ENCODE measurements at regions not wholly inside any gene's neighbourhood (a gene's known extent, or its start where the extent isn't known, plus 50 kb on each side); places are given as distances from the start of the nearest gene placed in this dataset.
A peak's percentile ranks its signal among the peaks of the same experiment; 100 is the strongest.

DNA sequence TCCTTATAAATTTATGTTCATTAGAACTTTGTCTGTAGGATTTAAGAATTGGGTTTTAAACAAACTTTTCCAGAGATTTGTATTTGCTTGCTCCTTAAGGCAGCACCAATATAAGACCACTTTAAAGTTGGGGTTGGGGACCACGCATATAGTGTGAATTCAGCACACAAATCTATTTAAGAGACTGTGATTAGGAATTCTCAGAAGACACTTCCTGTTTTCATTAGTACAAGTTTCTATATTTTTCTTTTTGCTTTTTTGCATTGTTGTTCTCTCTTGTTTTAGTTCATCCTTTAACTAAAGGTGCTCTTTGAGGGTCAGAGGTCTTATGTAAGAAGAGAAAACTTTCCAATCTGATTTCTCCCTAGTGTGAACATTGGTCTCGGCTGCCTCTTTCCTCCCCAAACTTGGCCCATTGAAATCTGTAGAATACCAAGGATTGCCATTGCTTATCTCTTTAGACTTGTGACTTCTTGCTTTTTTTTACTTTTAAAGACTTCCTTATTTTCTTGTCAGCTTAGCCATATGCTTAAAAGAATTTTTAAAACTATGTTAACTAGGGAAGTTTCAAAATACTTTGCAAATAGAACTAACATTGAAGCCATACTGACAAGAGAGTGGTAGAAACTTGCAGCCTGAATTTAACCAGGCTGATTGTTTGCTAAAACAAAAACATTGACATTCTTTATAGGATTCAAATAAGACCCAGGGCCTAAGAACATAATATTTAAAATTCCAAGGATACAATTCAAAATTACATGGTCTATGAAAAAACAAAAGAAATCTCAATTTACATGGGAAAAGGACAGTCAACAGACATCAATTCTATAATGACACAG lies 264.1 kb upstream of the FN1 start:
- H3K4me3 ChIP-seq (replicated peaks in 1 of 2; ENCODE audit: low read depth in 2 of 2, low read length in 2 of 2), result no peak overlapping the region
- TF ChIP-seq, protein P1, sequence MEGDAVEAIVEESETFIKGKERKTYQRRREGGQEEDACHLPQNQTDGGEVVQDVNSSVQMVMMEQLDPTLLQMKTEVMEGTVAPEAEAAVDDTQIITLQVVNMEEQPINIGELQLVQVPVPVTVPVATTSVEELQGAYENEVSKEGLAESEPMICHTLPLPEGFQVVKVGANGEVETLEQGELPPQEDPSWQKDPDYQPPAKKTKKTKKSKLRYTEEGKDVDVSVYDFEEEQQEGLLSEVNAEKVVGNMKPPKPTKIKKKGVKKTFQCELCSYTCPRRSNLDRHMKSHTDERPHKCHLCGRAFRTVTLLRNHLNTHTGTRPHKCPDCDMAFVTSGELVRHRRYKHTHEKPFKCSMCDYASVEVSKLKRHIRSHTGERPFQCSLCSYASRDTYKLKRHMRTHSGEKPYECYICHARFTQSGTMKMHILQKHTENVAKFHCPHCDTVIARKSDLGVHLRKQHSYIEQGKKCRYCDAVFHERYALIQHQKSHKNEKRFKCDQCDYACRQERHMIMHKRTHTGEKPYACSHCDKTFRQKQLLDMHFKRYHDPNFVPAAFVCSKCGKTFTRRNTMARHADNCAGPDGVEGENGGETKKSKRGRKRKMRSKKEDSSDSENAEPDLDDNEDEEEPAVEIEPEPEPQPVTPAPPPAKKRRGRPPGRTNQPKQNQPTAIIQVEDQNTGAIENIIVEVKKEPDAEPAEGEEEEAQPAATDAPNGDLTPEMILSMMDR (IDR thresholded peaks at IDR 0.05; ENCODE audit: low read depth, low read length), result no peak
- no peak for DNase-seq (ENCODE audit: low read depth in 2 of 2)

DNA sequence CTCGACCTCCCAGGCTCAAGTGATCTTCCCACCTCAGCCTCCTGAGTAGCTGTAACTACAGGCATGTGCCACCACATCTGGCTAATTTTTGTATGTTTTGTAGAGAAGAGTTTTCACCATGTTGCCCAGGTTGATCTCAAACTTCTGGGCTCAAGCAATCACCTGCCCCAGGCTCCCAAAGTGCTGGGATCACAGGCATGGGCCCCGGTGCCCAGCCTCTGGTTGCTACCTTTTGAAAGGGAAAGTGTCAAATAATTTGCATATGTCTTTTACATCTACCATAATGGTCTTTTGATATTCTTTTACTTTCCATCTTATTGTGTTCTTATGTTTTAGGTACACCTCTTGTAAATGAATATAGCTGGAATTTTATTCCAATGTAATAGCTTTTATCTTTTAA lies 263.1 kb upstream of the FN1 start:
- no peak for DNase-seq (ENCODE audit: low read depth in 2 of 2)
- H3K4me3 ChIP-seq (replicated peaks in 1 of 2; ENCODE audit: low read depth in 2 of 2, low read length in 2 of 2), result no peak overlapping the region
- TF ChIP-seq, protein P1 (IDR thresholded peaks at IDR 0.05; ENCODE audit: low read depth, low read length), result no peak

DNA sequence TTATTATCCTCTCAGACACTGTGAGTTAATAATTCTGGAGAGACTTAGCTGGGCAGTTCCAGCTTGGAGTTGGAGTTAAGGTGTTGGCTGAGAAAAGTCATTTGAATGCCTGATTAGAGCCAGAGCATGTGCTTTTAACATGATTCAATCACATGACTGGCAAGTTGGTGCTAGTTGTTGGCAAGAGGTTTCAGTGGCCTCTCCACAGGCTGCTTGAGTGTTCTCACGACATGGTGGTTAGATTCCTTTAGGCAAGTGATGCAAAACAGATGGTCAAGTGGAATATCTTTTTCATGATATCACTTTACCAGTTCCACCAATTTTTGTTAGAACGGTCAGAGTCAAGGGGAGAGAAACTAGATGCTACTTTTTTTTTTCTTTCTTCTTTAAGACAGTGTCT lies 262.7 kb upstream of the FN1 start:
- peak; percentile 89 to 96 for DNase-seq (ENCODE audit: low read depth in 2 of 2)
- H3K4me3 ChIP-seq (replicated peaks in 1 of 2; ENCODE audit: low read depth in 2 of 2, low read length in 2 of 2), result no peak overlapping the region
- TF ChIP-seq, protein P1 (IDR thresholded peaks at IDR 0.05; ENCODE audit: low read depth, low read length), result no peak

DNA sequence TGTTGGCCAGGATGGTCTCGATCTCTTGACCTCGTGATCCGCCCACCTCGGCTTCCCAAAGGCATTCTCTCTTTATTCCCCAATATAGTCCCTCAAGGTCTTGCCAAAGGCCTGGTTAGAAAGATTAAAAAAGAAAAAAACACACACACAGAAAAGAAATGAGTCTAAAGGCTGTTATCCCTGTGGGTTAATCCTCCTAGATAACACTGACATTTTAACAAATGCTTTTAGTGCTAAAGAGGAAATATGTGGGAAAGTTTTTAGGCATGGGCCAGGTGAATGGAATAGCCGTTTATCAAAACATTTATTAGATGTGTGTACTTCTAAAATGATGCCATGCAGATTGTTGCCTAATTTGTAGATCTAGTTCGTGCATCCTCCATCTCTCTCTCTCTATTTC lies 261.6 kb upstream of the FN1 start:
- no peak overlapping the region for H3K4me3 ChIP-seq (replicated peaks in 1 of 2; ENCODE audit: low read depth in 2 of 2, low read length in 2 of 2)
- TF ChIP-seq, protein P1 (IDR thresholded peaks at IDR 0.05; ENCODE audit: low read depth, low read length), result no peak
- no peak for DNase-seq (ENCODE audit: low read depth in 2 of 2)

DNA sequence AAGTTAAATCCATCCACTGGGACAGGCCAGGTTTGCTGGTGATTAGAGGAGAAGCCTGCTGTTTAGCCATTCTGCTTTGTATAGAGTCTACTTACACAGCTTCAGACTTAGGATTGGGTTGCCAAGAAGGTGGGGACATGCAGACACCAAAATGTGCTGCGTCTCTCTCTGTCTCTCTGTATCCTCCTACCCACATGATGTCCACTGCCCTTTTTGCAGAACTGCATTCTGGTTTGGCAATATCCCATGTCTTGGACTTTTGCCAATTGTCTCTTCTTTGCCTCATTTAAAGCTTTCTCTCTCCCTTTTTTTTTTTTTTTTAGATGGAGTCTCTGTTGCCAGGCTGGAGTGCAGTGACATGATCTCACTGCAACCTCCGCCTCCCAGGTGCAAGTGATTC lies 261.1 kb upstream of the FN1 start:
- no peak for DNase-seq (ENCODE audit: low read depth in 2 of 2)

DNA sequence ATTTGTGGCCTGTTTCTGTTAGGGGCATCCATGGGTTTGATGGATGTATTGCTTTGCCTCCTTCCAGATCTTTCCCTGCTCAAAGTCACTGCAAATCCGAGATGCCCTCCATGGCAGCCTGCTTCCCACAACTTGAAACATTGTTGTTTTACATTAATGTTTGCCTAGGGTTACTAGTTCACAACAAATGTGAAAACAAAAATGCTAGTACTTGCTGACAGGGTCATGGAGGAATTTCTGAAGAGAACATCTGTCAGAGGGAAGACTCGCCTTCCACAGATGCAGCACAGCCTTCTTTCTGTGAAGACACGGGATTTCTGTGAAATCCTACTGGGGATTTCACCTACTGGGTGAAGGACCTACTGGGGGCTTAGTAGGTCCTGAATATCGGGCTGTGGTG lies 260.0 kb upstream of the FN1 start:
- no peak overlapping the region for H3K4me3 ChIP-seq (replicated peaks in 1 of 2; ENCODE audit: low read depth in 2 of 2, low read length in 2 of 2)
- DNase-seq (ENCODE audit: low read depth in 2 of 2), result peak in 1 of 2 donors; percentile 51
- TF ChIP-seq, protein P1 (IDR thresholded peaks at IDR 0.05; ENCODE audit: low read depth, low read length), result no peak

More for the DNA sequence above, 261.1 kb upstream of the FN1 start:
- TF ChIP-seq, protein P1 (IDR thresholded peaks at IDR 0.05; ENCODE audit: low read depth, low read length), result no peak
- no peak overlapping the region for H3K4me3 ChIP-seq (replicated peaks in 1 of 2; ENCODE audit: low read depth in 2 of 2, low read length in 2 of 2)
